Aorta (tissue), 5 donors: ENCODE measurements at regions not wholly inside any gene's neighbourhood (a gene's known extent, or its start where the extent isn't known, plus 50 kb on each side); places are given as distances from the start of the nearest gene placed in this dataset.

Experiments
- ATAC-seq: fragments of 200-7000 bp; cut with Tn5 transposase; one replicate; pipeline ENCODE4 v1.9.1; 2022; ENCODE audit warnings: moderate library complexity; ENCODE audit not compliant: low FRiP score
- DNase-seq, 2 donors: peaks; one replicate each; pipeline ENCODE4 v3.0.0-alpha.2; 2020
- H3K27ac ChIP-seq, 2 donors: one replicate each; pipeline ENCODE4 v1.5.1; 2013; ENCODE audit warnings: low read length in 2 of 2, mild to moderate bottlenecking in 2 of 2, moderate library complexity in 2 of 2, control low read depth in 1 of 2, inconsistent platforms in 1 of 2, low read depth in 1 of 2
- H3K27me3 ChIP-seq, 2 donors: one replicate each; pipeline ENCODE4 v1.6.1; 2013; ENCODE audit warnings: control low read depth in 1 of 2, low read length in 1 of 2, mild to moderate bottlenecking in 1 of 2, moderate library complexity in 1 of 2; ENCODE audit not compliant: insufficient read depth in 2 of 2, control insufficient read depth in 1 of 2
- H3K36me3 ChIP-seq, 2 donors: one replicate each; pipeline ENCODE4 v1.6.1; 2013; ENCODE audit warnings: control low read depth in 1 of 2, low read length in 1 of 2, mild to moderate bottlenecking in 1 of 2; ENCODE audit not compliant: insufficient read depth in 2 of 2, control insufficient read depth in 1 of 2
- H3K4me1 ChIP-seq, 2 donors: one replicate each; pipeline ENCODE4 v1.6.1; 2013; ENCODE audit warnings: low read length in 2 of 2, control low read depth in 1 of 2, mild to moderate bottlenecking in 1 of 2, moderate library complexity in 1 of 2; ENCODE audit not compliant: insufficient read depth in 2 of 2, control insufficient read depth in 1 of 2
- H3K4me3 ChIP-seq, 2 donors: one replicate each; pipeline ENCODE4 v1.5.1; 2013; ENCODE audit warnings: low read length in 2 of 2, control low read depth in 1 of 2, mild to moderate bottlenecking in 1 of 2
- H3K9me3 ChIP-seq: one replicate; pipeline ENCODE4 v1.6.1; 2013; ENCODE audit warnings: mild to moderate bottlenecking, low read length; ENCODE audit not compliant: control insufficient read depth
- WGBS, 2 donors: extraction: QIAGEN DNeasy Blood & Tissue Kit; methylation state at CpG; one replicate each; pipeline ENCODE4 v1.1.7; 2013; 5-methylcytosine and 5-hydroxymethylcytosine counted together
- intact Hi-C, 2 donors: fragments of 100-400 bp; cut with DNase I; formaldehyde crosslinking; loops; one replicate each; pipeline versions ENCODE4 v1.14.2 to v1.15.0; 2022
- donor health status: healthy with polysubstance abuse.
- donor health status: Bipolar disorder and iron deficiency.
- donor health status: DM: no; HTN: no; CAD: no.
- donor health status: DM: no; HTN: no; CAD: no.
- donor health status: DM: yes; HTN: yes; CAD: no.

- Histone ChIP-seq H3K27me3 (no peaks in the 10 kb centered on the region), H3K9me3 (no peaks in the 10 kb centered on the region), H3K4me3 (no peak overlapping the region), H3K27ac (no peak overlapping the region), H3K4me1 (peaks cover 5 to 10% of the 10 kb centered on the region in 2 donors), H3K36me3 (no peaks in the 10 kb centered on the region)
- intact Hi-C loops = loop anchor here in 1 of 2 donors (10.0 kb wide), 1 partner anchor 166 kb away; no protein-coding TSS in a partner anchor
- ATAC-seq (no peak), DNase-seq (no peak)
Measured at GRCh38 chr12:91980389-91980821, 165.2 kb downstream of the BTG1 start.

- Histone ChIP-seq H3K4me1 (peaks cover 6 to 11% of the 10 kb centered on the region in 2 donors), H3K27ac (no peak overlapping the region), H3K36me3 (no peaks in the 10 kb centered on the region), H3K4me3 (no peak overlapping the region), H3K27me3 (no peaks in the 10 kb centered on the region), H3K9me3 (no peaks in the 10 kb centered on the region)
- intact Hi-C loops = no loop called here
- 41 to 50% methylated on average over 2 of the region's 2 CpGs for WGBS, 2 donors
- DNase-seq = no peak
- ATAC-seq = no peak
Measured at GRCh38 chr12:91978143-91978542, 167.5 kb downstream of the BTG1 start.

- no peaks in the 10 kb centered on the region for H3K27me3 ChIP-seq
- ATAC-seq (no peak), DNase-seq (no peak)
- intact Hi-C loops = no loop called here
- H3K4me1 ChIP-seq = peaks cover 2 to 8% of the 10 kb centered on the region in 2 donors
- H3K27ac ChIP-seq = no peak overlapping the region
- no peaks in the 10 kb centered on the region for H3K36me3 ChIP-seq
- H3K9me3 ChIP-seq = no peaks in the 10 kb centered on the region
- no peak overlapping the region for H3K4me3 ChIP-seq
- whole genome bisulfite sequencing, 2 donors = 97% methylated on average over 6 of the region's 6 CpGs
Measured at GRCh38 chr12:91975891-91976290, 169.8 kb downstream of the BTG1 start.

GRCh38 chr12:91974541-91975085, 171.0 kb downstream of the BTG1 start:
- intact Hi-C loops = no loop called here
- ATAC-seq (no peak), DNase-seq (no peak)
- H3K4me3 ChIP-seq = no peak overlapping the region
- no peak overlapping the region for H3K27ac ChIP-seq
- 97 to 99% methylated on average over 3 of the region's 3 CpGs for WGBS, 2 donors
- no peaks in the 10 kb centered on the region for H3K36me3 ChIP-seq
- no peaks in the 10 kb centered on the region for H3K9me3 ChIP-seq
- H3K4me1 ChIP-seq = peaks cover 2 to 8% of the 10 kb centered on the region in 2 donors
- no peaks in the 10 kb centered on the region for H3K27me3 ChIP-seq

- WGBS, 2 donors = 49 to 56% methylated on average over 2 of the region's 2 CpGs
- H3K4me3 ChIP-seq = no peak overlapping the region
- peaks cover 2 to 8% of the 10 kb centered on the region in 2 donors for H3K4me1 ChIP-seq
- DNase-seq (no peak), ATAC-seq (no peak)
- H3K36me3 ChIP-seq = no peaks in the 10 kb centered on the region
- H3K9me3 ChIP-seq = no peaks in the 10 kb centered on the region
- H3K27me3 ChIP-seq = no peaks in the 10 kb centered on the region
- intact Hi-C loops = no loop called here
- H3K27ac ChIP-seq = no peak overlapping the region
Measured at GRCh38 chr12:91973813-91974212, 171.8 kb downstream of the BTG1 start.

GRCh38 chr12:91972896-91973295, 172.8 kb downstream of the BTG1 start:
- no peaks in the 10 kb centered on the region for H3K9me3 ChIP-seq
- intact Hi-C loops = no loop called here
- ATAC-seq (no peak), DNase-seq (no peak)
- H3K27ac ChIP-seq = no peak overlapping the region
- H3K36me3 ChIP-seq = no peaks in the 10 kb centered on the region
- WGBS, 2 donors = 94 to 96% methylated on average over 1 of the region's 1 CpG
- H3K4me3 ChIP-seq = no peak overlapping the region
- H3K27me3 ChIP-seq = no peaks in the 10 kb centered on the region
- H3K4me1 ChIP-seq = peaks cover 4 to 5% of the 10 kb centered on the region in 2 donors

GRCh38 chr12:91968777-91969171, 176.9 kb downstream of the BTG1 start:
- 97 to 98% methylated on average over 3 of the region's 3 CpGs for WGBS, 2 donors
- Histone ChIP-seq H3K27me3 (no peaks in the 10 kb centered on the region), H3K9me3 (no peaks in the 10 kb centered on the region), H3K4me3 (no peak overlapping the region), H3K4me1 (peaks cover 3 to 6% of the 10 kb centered on the region in 2 donors), H3K27ac (no peak overlapping the region), H3K36me3 (no peaks in the 10 kb centered on the region)
- no peak for DNase-seq
- no peak for ATAC-seq
- intact Hi-C loops = no loop called here

- Histone ChIP-seq H3K27me3 (no peaks in the 10 kb centered on the region), H3K27ac (no peak overlapping the region), H3K36me3 (no peaks in the 10 kb centered on the region), H3K9me3 (no peaks in the 10 kb centered on the region), H3K4me3 (no peak overlapping the region), H3K4me1 (peaks cover 3% of the 10 kb centered on the region in 2 donors)
- no peak for DNase-seq
- intact Hi-C loops = no loop called here
- ATAC-seq = no peak
Measured at GRCh38 chr12:91968076-91968776, 177.4 kb downstream of the BTG1 start.

GRCh38 chr12:91967590-91967989, 178.1 kb downstream of the BTG1 start:
- intact Hi-C loops = no loop called here
- Histone ChIP-seq H3K4me1 (peaks cover 3% of the 10 kb centered on the region in 2 donors), H3K27ac (peak overlapping the region in 1 of 2 donors; percentile 49), H3K4me3 (no peak overlapping the region), H3K9me3 (no peaks in the 10 kb centered on the region), H3K36me3 (no peaks in the 10 kb centered on the region), H3K27me3 (no peaks in the 10 kb centered on the region)
- ATAC-seq (no peak), DNase-seq (no peak)
- 81 to 86% methylated on average over 1 of the region's 1 CpG for WGBS, 2 donors
